GM18873 (cell line): ENCODE measurements at regions not wholly inside any gene's neighbourhood (a gene's known extent, or its start where the extent isn't known, plus 50 kb on each side); places are given as distances from the start of the nearest gene placed in this dataset.

Experiments used
- ATAC-seq: cut with Tn5 transposase; IDR thresholded peaks from one replicate; pipeline ENCODE4 v1.9.1; 2021; ENCODE audit warnings: mild to moderate bottlenecking, moderate library complexity, moderate number of reproducible peaks; ENCODE audit not compliant: unreplicated experiment, low FRiP score

DNA sequence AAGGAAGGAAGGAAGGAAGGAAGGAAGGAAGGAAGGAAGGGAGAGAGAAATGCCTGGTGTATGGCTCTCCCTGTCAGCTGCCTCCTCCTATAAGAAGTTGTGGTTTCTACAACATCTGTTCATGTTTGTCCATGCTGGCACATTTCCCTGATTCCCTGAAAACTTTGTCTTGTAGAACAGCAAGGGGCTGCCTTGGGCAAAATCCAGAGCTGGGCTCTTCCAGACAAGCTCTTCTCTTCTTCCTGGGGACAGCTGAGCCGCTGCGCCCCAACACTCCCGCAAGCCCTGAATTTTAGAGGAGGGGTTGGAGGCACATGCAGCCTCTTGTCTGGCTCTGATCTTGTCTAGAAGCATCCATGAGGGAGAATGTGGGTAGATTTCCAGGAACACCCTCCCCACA, 282.0 kb upstream of the ADARB2 start:
- ATAC-seq, result no peak

DNA sequence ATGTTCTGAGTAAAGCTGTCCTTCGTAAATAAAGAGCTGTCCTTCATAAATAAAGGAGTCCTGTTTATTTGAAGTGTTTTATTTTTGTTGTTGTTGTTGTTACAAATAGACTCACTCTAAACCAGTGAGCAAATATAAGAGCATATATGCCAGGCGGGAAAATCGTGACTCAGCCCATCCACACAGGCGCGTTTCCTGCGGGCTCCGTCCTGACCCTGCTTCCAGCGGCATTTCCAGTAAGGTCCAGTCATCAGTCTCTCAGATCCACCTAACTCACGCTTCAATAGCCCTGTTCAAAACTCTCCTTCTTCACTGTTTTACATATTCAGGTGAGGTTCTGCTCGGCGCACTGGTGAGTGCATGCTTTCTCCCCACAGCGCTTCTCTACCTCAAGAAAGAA, 277.2 kb upstream of the ADARB2 start:
- no peak for ATAC-seq

DNA sequence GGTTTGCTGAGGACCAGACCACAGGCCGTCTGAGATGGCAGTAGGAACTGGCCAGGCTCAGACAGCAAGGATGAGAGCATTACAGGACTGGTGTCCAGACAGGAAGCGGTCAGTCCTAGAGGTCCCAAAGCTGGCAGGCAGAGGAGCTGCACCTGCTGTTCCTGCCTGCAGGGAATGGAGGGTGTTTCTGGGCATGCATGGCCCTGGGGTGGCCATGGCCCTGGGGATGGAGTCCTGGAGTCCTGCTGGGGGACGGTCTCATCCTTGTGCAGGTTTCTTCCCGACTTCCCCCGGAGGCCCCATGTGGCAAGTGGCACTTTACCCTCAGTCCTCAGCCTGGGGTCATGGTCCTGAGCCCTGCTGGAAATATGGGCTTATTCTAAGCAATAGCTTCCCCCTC, 274.9 kb upstream of the ADARB2 start:
- no peak for ATAC-seq

DNA sequence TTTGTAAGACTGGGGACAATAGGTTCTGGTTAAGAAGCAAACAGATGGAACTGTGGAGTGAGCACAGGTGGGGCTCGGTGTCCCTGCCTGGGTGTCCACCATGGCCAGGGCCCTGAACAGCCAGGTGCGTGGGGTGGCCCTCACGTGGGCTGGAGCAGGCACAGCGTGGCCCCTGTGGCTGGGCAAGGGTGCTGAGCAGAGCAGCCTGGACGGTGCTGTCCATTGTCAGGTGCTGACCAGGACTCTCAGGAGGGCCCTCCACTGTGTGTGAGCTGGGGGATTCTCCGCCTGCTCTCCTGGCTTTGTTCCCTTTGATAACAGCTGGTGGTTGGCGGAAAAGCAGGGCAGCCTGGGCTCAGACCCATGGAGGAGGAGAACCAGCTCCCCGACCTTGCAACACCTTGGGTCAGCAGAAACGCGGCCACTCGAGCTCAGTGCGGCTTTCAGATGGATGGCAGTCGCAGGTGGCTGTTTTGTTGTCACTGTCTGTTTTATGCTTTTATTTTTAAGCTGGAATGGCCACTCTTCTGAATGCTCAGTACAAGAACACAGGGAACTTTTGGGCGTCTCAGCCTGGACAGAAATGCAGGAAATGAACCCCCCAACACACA, 273.9 kb upstream of the ADARB2 start:
- no peak for ATAC-seq

DNA sequence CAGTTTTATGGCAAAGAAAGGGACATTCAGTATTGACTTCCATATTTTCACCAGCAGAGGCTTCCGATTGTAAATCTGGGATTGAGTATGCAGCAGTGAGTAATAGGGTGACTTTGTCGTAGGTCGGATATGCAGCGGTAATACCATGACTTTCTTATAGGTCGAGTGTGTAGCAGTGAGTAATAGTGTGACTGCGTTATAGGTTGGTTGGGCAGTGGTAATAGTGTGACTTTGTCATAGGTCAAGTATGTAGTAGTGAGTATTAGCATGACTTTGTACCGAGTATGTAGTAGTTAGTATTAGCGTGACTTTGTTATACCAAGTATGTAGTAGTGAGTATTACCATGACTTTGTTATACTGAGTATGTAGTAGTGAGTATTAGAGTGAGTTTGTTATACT, 268.2 kb upstream of the ADARB2 start:
- no peak for ATAC-seq

DNA sequence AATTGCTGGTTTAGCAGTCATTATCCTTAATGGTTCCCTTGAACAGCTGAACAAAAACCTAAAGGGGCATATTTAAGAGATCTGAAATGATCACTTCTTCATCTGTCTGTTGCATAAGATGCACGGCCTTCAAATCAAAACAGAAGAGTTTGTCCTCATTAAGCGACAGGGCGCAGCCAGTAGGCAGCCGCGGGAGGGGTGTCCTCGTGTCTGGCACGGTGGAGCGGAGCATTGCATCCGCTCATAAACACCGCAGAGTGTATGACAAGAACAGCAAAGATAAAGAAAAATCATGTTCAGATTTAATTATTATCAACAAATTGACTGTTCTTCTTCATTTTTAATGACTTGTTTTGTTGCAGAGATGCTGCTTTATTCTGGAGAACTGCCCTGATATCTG, 255.6 kb upstream of the ADARB2 start:
- ATAC-seq, result no peak

DNA sequence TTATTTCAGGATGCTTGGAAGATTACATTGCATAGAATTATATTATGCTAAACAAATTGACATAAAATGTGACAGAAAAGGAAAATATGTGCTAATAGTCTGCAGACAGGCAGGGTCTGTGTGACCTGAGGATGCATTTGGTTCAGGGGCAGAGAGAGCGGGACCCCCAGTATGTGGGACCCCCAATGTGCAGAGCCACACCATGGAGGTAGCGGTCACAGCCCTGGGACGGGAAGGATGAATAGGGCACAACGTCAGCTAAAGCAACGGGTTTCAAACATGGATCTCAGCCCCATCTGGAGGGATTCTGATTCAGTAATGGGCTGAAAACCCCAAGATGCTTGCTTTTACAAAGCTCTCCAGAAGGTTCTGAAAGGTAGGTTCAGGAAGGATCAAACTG, 251.8 kb upstream of the ADARB2 start:
- no peak for ATAC-seq

DNA sequence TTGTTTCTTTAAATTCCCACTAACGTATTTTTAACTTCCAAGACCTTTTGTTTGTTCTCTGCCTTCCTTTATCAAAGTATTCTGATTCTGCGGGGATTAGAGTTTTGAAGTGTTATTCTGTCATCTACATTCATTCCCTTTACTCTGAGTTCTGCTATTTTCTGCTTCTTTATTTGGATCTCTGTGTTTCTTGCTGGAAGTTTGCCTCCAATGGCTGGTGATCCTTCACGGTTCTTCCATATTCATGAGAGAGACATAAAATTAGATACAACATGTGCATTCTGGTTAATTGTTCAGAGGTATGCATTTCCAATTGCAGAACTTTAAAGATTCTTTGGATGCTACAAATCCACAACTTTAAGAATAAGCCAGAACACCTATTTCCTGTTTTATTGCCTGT, 244.7 kb upstream of the ADARB2 start:
- ATAC-seq, result no peak

DNA sequence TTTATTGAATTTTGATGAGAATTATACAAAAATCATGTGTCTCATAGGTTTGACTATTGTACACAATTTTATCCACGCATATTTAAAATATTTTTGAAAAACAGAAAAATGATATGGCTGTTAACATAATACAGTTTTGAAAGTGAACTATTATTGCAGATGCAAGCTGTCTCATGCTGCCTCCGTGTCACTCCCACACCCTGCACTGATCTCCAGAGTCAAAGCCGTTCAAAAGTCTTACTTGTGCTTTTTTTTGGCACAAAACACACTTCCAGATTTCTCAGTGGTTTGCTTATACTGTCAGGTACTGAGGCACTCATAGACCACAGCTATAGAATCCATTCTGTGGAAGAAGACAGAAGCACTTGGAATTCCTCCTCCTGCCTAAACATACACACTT, 243.1 kb upstream of the ADARB2 start:
- no peak for ATAC-seq

DNA sequence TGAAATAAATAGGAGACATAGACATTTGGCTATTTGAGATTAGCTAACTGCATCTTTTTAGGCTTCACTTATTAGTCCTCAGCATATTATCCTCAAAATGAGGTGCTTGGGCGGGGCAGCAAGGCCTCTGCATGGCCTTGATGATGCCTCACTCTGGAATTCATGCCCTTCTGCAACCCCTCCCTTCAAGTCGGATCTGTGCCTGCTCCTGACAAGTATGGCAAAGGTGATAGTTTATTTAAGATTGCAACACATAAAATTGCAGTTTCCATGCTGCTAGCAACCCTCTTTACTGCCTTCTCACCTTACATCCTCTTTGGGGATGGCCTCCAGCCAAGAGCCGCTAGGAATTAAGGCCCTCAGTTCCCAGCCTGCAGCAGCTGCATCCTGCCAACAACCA, 241.3 kb upstream of the ADARB2 start:
- ATAC-seq, result no peak

DNA sequence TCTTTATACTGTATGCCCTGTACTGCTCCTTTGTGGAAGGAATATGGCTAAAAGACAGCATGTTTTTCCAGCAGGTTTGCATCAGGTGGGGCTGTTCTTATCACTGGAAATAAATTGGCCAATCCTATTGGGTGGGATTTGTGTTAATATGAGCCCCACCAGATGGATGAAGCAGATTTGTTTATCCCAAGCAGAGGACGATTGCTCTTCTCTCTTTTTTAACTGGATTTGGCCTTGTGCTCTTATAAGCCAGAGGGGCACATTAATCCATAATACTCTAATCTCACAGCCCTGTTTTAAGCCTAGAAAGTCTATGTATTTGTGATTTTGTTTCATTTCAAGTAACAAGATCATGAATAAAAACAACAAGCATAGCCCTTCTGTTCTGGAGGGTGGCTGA, 240.1 kb upstream of the ADARB2 start:
- no peak for ATAC-seq

DNA sequence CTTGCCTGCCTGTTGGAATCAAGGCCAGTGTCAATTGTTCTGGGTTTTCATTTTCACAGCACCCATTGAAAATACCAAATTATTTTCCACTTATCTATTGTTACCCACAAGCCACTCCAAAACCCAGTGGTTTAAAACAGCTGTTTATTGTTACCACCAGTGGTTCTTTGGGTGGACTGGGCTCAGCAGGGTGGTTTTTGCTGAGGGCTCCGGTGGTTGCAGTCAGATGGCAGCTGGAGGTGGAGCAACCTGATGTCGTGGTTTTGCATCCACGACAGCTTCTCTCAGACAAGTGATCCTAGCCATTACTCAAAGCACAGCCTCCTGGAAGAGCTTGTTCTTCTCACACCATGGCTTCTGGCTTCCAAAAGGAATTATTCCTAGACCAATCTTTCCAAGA, 235.1 kb upstream of the ADARB2 start:
- no peak for ATAC-seq

DNA sequence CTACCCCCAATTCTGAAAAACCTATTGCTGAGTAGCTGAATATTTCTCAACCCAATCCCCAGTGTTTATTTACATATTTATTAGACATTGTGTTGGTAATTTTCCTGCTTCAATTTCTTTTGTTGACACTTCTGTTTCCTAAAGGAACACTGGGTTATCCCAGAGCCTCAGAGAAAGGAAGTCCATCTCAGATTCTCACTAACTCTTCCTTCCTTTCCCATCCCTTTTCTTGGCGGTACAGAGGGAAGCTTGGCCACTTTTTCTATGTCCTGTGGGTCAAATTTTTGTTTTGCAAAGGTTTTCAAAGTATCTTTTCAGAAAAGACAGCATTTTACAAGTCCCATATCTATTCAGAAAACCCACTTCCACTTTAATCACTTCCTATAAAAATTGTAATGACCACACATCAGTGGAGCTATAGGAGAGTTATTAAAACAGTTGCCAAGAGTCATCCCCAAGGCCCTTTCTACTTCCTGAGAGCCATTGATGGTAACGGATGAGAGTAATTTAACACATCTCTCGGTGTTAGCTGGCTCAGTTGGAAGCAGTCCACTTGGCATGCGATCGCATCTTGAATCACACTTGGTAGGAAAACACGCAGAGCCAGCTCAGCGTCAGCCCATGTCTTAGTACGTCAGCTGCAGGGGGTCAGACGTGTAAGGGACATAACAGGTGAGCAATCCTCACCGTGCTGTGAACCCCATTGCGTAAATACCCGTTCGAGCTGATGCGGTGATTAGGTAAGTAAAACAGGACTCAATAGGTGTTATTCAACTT, 231.1 kb upstream of the ADARB2 start:
- no peak for ATAC-seq

DNA sequence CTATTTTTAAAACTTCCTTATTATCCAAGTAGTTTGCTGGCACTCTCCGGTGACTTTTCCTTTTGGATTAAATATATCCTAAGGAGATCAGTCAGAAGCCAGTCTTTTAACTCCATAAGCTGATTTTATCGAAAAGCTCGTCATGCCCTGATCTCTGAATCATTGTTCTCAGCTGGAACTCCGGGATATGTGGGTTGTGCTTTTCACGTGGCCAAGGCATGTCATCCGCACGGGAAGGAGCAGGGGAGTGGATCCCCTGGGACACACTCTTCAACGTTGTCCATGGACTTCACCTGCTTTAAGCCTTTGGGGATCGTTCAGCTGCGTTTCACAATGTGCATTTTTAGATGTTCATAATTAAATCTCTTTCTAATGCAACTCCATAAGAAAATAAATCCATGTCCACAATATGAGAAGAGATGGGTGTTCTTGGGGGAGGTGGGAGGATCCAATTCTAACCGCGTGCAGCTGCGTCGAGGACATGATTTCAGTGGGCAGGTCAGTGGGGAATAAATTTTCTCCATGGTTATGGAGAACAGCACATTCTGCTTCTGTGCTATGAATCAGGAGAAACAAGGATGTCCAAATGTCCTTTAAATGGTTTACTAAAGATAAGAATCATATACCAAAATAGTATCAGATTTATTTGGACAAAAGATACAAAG, 229.5 kb upstream of the ADARB2 start:
- ATAC-seq, result no peak

DNA sequence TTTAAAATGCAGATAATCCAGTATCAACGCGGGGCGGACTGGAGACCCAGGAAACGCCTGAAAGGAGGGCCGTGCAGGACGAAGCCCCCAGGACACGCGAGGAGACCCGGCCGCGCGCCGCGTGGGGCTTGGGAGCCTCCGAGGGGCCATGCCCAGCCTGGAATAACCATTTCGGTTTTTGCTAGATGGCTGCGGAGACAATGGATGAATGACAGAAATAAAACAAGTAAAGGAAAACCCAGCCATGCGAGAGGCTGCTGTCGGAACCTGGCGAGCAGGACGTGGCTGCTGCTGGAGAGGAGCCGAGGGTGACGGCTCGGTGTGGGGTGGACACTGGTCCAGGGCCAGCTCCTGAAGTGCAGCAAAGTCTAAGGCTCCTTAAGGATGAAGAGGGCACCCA, 227.2 kb upstream of the ADARB2 start:
- no peak for ATAC-seq

DNA sequence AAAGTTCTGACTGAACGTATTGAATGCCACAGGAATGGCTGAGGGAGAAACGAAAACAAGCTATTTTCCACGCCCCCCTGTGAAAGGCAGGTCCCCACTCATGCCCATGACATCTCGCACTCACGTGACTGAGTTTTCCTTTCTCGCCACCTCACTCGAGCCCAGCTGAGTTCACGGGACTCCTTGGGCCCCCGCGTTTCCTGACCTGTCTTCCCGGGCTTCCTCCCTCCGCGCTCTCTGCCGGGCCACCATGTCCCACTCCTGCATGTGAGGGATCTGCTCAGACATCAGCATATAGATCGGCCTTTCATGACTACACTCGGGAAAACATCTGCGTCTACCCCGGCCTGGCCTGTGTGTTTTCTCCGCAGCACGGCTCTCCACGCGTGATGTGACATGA, 226.0 kb upstream of the ADARB2 start:
- no peak for ATAC-seq

DNA sequence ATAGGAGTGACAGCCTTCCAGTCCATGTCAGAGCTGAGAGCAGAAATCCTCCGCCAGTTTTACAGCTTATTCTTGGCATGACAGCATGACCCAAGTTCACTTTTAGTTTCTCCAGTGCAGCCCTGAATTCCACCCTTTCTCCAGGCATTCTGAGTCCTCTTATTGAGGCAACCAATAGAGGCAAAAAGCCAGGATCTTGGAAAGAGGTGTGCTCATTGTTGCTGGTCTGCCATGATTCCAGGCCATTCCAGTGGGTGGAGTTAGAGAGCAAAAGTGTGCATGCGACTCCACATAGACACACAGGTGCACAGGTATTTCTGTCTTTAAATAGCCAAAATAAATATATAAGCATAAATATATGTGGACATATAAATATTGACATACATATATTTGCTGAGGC, 224.7 kb upstream of the ADARB2 start:
- ATAC-seq, result no peak

DNA sequence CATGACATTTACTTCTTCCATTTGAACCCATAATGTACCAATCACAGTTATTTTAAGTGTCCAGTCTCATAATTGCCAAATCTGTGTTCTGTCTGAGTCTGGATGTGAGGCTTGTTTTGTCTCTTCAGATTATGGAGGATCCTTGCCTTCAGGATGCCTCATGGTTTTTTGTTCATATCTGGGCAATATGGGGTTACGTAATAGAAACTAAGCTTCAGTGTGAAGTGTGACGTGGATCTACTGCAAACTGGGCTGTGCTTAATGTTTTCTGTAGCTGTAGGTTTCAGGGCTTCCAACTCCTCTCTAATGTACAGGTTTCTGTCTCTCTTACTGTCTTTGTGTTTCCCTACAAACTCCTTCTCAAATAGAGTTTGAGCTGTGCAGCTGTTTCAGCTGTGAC, 223.7 kb upstream of the ADARB2 start:
- no peak for ATAC-seq

DNA sequence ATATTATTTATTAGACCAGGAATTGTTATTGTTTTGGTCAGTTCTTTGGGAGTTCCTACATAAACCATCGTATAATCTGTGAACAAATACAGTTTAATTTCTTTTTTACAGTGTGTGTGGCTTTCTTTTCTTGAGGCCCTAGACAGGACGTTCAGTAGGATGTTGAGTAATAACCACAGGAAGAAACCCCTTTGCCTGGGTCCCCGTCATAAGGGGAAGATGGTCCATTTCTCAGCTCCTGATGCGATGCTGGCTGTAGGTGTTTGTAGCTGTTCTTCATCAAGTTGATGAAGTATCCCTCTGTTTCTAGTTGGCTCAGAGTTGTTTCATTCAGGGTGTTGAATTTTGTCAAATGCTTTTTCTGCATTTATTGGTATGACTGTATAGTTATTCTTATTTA, 219.7 kb upstream of the ADARB2 start:
- no peak for ATAC-seq

DNA sequence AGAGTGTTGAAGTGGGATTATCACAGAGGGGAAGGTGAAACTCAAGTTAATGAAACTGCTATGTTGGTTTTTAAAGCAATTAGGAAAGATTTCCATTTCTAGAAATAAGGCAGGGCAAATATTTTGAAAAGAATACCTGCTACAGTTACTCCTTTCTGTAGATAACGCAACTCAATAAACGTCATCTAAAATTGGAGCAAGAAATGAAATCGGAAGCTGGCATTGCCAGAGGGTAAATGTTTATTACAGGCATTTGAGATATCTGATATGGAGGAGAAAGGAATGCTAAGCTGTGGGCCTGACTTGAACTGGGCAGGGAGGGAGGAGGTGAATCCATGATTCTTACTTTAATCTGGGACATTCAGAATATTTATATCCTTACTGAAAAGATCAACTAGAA, 217.0 kb upstream of the ADARB2 start:
- ATAC-seq, result no peak

DNA sequence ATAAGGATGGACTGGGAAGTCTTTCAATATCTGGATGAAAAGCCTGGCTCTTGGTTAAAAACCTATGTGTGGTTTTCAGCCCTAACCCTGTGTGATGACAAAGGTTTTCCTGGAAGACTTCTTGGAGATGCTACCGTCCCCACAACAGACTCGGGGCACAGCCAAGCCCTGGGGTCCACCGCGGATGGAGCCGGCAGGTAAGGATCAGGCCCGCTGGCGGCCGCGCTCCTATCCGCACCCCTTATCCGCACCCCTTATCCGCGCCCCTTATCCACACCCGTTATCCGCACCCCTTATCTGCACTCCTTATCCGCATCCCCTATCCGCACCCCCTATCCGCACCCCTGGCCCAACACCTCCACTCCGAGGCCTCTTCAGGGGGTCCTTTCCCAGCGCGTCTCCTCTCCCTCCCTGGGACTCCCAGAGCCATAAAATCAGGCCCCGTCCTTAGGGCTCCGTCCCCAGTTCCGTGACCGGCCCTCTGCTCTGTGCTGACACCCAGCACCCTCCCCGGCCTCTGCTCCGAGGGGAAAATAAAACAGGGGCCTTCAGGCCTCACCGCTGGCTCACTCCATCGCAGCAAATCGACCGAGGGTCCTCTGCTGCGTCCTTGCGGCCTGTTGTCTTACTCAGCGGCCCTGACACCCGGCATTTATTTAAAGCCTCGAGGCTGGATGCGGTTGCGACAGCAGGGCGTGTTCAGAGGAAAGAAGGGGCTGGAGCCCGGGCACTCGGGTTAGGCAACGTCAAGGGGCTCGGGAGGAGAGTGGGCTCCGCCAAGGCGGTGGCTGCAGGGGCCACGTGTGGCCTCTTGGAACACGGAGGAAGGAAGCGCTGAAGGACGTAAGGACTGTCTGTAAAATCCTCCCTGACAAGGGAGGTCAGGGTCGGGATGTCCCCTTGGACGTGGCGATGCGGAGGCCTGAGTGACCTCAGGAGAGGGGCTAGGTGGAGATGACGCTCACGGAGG, 215.1 kb upstream of the ADARB2 start:
- no peak for ATAC-seq
